Bronchial epithelial cell (primary cell): ENCODE measurements at regions not wholly inside any gene's neighbourhood (a gene's known extent, or its start where the extent isn't known, plus 50 kb on each side); places are given as distances from the start of the nearest gene placed in this dataset.

ENCODE experiments used
- DNase-seq: peaks from one replicate; pipeline ENCODE4 v3.0.0-alpha.2; 2010; ENCODE audit warnings: low read depth
- FAIRE-seq: peaks from 2 replicates; lab custom pipeline; 2011; peaks lifted over from hg19 to GRCh38; lab: Jason Lieb, UNC
- H3K27me3 ChIP-seq: 2 replicates; pipeline ENCODE4 v1.5.1; 2011; ENCODE audit warnings: low read length; ENCODE audit not compliant: control insufficient read depth, insufficient read depth
- H3K36me3 ChIP-seq: 2 replicates; pipeline ENCODE4 v1.5.1; 2011; ENCODE audit warnings: low read length; ENCODE audit not compliant: control insufficient read depth, insufficient read depth
- H3K4me3 ChIP-seq: 2 replicates; pipeline ENCODE4 v1.5.1; 2011; ENCODE audit warnings: mild to moderate bottlenecking, low read depth, low read length, control low read depth
- CTCF ChIP-seq: IDR thresholded peaks from 2 replicates; pipeline ENCODE4 v1.5.1; 2011; ENCODE audit warnings: mild to moderate bottlenecking, moderate library complexity, low read length, control low read depth, inconsistent platforms; ENCODE audit not compliant: insufficient read depth, severe bottlenecking

DNA sequence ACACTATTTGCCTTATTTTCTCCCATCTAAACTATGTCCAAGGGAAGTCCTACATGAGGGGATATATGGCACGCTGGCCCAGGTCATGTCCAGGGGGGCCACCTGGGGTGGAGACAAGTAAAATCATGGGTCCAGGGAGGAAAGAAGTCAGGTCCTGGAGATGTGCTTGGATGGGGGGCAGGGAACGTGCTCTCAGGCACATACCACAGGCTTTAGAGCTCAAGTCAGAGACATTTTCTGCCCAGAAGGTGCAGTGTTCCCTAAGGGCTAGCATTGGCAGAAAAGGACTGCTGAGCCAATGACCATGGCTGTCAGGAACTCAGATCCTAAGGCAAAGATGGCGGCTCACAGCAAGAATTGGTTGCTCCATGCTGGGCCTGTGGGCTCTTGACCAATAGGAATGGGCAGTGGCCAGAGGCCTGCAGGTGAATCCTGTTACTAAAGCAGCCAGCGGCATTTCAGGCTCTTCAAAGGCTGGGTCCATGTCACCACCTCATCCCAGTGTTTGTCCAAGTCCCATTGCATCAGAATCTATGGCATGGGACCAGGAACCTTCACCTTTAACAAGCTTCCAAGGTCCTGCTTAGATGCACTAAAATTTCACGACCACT lies 175.0 kb downstream of the RPLP1 start:
- no peak for TF ChIP-seq CTCF

GRCh38 chr15:69628256-69629093 lies 175.9 kb downstream of the RPLP1 start:
- peak; percentile 83 for FAIRE-seq
- no peak for DNase-seq

More for the DNA sequence above, 175.0 kb downstream of the RPLP1 start:
- Histone ChIP-seq H3K4me3 (no peak overlapping the region), H3K27me3 (peaks cover 22% of the 10 kb centered on the region), H3K36me3 (no peaks in the 10 kb centered on the region)
- FAIRE-seq (no peak), DNase-seq (no peak)

GRCh38 chr15:69629631-69630161 lies 177.1 kb downstream of the RPLP1 start:
- no peaks in the 10 kb centered on the region for H3K36me3 ChIP-seq
- no peak for TF ChIP-seq CTCF
- no peak overlapping the region for H3K4me3 ChIP-seq
- H3K27me3 ChIP-seq = peaks cover 20% of the 10 kb centered on the region
- FAIRE-seq (no peak), DNase-seq (no peak)

More at GRCh38 chr15:69628256-69629093, 175.9 kb downstream of the RPLP1 start:
- TF ChIP-seq CTCF = no peak
- Histone ChIP-seq H3K36me3 (no peaks in the 10 kb centered on the region), H3K27me3 (peaks cover 22% of the 10 kb centered on the region), H3K4me3 (no peak overlapping the region)

DNA sequence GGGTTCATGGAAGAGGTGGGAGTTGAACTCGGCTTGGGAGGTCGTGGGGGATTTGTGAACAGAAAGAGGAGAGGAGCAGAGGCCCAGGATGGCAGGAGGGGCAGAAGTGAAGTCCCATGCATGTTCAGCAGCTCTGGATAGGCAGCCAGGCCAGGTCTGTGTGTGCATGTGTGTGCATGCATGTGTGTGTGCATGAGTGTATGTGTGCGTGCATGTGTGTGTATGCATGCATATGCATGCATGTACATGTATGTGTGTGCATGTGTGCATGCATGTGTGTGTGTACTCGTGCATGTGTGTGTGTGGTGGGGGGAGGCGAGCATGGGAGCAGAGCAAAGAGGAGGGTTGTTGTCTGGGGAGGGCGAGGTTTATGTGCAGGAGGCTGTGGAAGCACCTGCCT lies 178.4 kb downstream of the RPLP1 start:
- no peak for DNase-seq
- no peak for FAIRE-seq
- H3K4me3 ChIP-seq = no peak overlapping the region
- no peak for TF ChIP-seq CTCF
- H3K27me3 ChIP-seq = peaks cover 18% of the 10 kb centered on the region
- H3K36me3 ChIP-seq = no peaks in the 10 kb centered on the region

GRCh38 chr15:69631978-69632377 lies 179.4 kb downstream of the RPLP1 start:
- no peak for FAIRE-seq
- TF ChIP-seq CTCF = no peak
- Histone ChIP-seq H3K4me3 (no peak overlapping the region), H3K27me3 (peaks cover 16% of the 10 kb centered on the region), H3K36me3 (no peaks in the 10 kb centered on the region)
- DNase-seq = no peak
